ENCODE measurements at regions not wholly inside any gene's neighbourhood (a gene's known extent, or its start where the extent isn't known, plus 50 kb on each side); places are given as distances from the start of the nearest gene placed in this dataset.

GRCh38 chr10:61124756-61125530, 181.0 kb upstream of the RHOBTB1 start (continued):
- TF ChIP-seq TRAFD1 (CRISPR knock-in tag; IDR thresholded peaks at IDR 0.05; ENCODE audit: borderline replicate concordance) = no peak
- no peak for TF ChIP-seq ZNF574 (CRISPR knock-in tag; IDR thresholded peaks at IDR 0.05)
- no peak for TF ChIP-seq ZNF354B (CRISPR knock-in tag; IDR thresholded peaks at IDR 0.05)
- no peak for TF ChIP-seq ZNF784 (CRISPR knock-in tag; IDR thresholded peaks at IDR 0.05; ENCODE audit: borderline replicate concordance)
- TF ChIP-seq ZNF234 (CRISPR knock-in tag; conservative IDR thresholded peaks at IDR 0.05) = no peak

GRCh38 chr10:61120805-61121204, 176.8 kb upstream of the RHOBTB1 start:
- 59% methylated on average over 2 of the region's 2 CpGs for WGBS (ENCODE audit: low lambda C conversion rate)
- intact Hi-C loops (cut with micrococcal nuclease; ENCODE audit: unreplicated experiment) (no loop called here), in situ Hi-C loops (cut with HindIII; ENCODE audit: extremely low pct_ligation_motif_present, low pct_unique_long_range_greater_than_20kb) (no loop called here)
- BruUV-seq (replicated peaks) = no TSS peak
- ChIA-PET POLR2A (no interaction called here), CTCF (ENCODE audit: low intra/inter-chr PET ratio, low total read pairs) (no interaction called here)
- no peak overlapping the region for H3K4me3 ChIP-seq (replicated peaks in 1 of 3; ENCODE audit: insufficient read depth in 1 of 3, low read depth in 2 of 3, low read length in 3 of 3)
- DNase-seq (ENCODE audit: low spot score) (no peak), ATAC-seq (no peak), FAIRE-seq (no peak)
- H4K20me1 ChIP-seq (ENCODE audit: insufficient read depth, low read length) = no peaks in the 10 kb centered on the region
- TF ChIP-seq E2F5 (CRISPR knock-in tag; conservative IDR thresholded peaks at IDR 0.05) (no peak), RORA (CRISPR knock-in tag; IDR thresholded peaks at IDR 0.05) (no peak), ZKSCAN8 (CRISPR knock-in tag; IDR thresholded peaks at IDR 0.05; ENCODE audit: borderline replicate concordance) (no peak), NRL (CRISPR knock-in tag; IDR thresholded peaks at IDR 0.05; ENCODE audit: borderline replicate concordance) (no peak)
- H2AFZ ChIP-seq (ENCODE audit: low read length) = no peak overlapping the region
- no peaks in the 10 kb centered on the region for H3K27me3 ChIP-seq (ENCODE audit: control insufficient read depth in 1 of 2, insufficient read depth in 2 of 2, low read length in 2 of 2)
- H3K4me1 ChIP-seq (ENCODE audit: insufficient read depth, low read length) = no peaks in the 10 kb centered on the region
- H3K9ac ChIP-seq (ENCODE audit: insufficient read depth, low read depth, low read length) = no peak overlapping the region
- no peaks in the 10 kb centered on the region for H3K36me3 ChIP-seq (replicated peaks in 1 of 2; ENCODE audit: control insufficient read depth in 1 of 2, insufficient read depth in 2 of 2, low read length in 2 of 2)
- H3K79me2 ChIP-seq (ENCODE audit: insufficient read depth, low read length) = no peaks in the 10 kb centered on the region
- H3K27ac ChIP-seq (ENCODE audit: extremely low read length, insufficient read depth, low read length) = no peak overlapping the region
- no peak overlapping the region for H3K4me2 ChIP-seq (ENCODE audit: low read depth, low read length)
- H3K9me3 ChIP-seq (ENCODE audit: low read length) = no peaks in the 10 kb centered on the region
